Nucleus accumbens (tissue), 56 donors: ENCODE measurements at regions not wholly inside any gene's neighbourhood (a gene's known extent, or its start where the extent isn't known, plus 50 kb on each side); places are given as distances from the start of the nearest gene placed in this dataset.
"Not testable (repeated sequence)": the region's sequence is repeated elsewhere in the genome, so short reads cannot be mapped to it uniquely, and the experiment has no call there.

ENCODE experiments used
- DNase-seq, 56 donors: peaks; one replicate each; lab custom pipeline; 2025; lab: John Stamatoyannopoulos, UW

GRCh38 chr6:40889137-40889832 lies 149.7 kb downstream of the UNC5CL start:
- DNase-seq = no peak

DNA sequence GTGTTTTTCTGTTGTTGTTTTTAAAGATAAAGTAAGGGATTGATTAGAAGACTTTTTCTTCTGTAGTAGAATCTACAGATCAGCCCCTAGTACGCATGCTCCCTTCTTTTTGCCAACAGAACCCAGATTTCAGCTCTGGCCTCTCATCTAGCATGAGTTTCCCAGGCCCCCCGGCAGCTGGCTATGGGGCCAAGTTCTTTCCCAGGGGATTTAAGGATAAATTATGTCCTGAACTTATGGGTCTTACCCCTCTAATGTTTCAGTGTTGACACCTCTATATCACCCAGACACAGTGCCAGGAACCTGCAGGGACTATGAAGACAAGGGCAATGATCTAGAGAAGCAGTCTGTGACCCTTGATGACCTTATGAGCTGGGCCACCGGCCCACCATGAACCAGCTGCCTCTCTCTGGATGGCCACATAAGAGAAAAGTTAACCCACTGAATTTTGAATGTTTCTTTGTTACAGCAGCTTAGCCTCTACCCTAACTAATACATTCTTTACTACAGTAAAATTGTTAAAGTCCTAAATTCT lies 150.5 kb downstream of the UNC5CL start:
- no peak for DNase-seq

GRCh38 chr6:40887792-40888340 lies 151.2 kb downstream of the UNC5CL start:
- DNase-seq = no peak

DNA sequence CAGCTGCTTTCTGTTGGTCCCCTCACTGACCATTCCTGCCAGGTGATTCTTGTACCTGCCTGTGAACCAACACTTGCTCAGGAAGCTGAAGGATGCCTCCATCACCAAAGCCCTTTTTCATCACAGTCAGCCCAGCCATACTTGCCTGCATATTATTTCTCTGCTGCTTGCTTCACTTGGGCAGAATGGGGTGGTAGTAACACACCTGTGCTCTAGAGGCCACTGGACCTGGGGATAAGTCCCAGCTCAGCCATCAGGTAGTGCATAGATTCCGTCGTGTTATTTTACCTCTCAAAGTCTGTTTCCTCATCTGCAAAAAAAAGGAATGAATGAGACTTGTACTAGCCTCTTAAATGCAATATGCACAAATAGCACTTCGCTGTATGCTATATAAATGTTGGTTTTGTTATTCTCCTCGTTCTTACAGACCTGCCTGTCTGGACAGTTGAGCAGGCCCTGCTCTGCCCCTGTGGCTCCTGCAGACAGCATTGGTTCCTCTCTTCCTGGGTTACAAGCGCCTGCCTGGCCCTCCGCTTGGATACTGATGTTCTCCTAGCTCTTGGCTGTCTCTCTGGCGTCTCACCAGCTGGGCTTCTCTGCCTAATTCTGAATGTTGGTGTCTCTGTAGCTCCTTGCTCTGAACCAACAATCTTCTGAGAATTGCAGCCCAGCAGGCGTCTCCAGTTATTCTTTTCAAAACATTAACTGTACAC lies 151.8 kb downstream of the UNC5CL start:
- no peak for DNase-seq

DNA sequence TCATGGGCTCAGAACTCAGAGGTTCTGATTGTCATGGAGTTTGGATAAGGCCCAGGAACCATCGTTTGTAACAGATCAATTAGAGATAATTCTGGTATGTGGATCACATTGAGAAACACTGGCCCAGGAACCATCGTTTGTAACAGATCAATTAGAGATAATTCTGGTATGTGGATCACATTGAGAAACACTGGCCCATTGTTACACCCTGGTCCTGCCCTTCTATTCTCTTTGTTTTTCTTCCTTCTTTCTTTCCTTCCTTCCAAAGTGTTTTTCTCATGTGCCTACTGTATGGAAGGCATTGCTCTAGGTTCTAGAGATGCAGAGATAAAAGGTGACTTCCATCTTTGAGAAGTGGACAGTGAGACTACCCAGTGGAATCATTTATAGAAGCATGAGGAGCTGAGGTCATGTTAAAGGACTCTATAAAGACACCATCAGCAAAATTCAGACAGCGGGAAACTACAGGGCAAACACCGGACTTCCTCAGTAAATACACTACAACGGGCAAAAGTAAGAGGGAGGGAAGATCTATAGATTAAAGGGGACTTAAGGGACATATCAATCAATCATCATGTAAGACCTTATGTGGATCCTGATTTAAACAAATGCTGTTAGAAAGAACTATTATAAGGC lies 153.8 kb downstream of the UNC5CL start:
- DNase-seq = no peak

DNA sequence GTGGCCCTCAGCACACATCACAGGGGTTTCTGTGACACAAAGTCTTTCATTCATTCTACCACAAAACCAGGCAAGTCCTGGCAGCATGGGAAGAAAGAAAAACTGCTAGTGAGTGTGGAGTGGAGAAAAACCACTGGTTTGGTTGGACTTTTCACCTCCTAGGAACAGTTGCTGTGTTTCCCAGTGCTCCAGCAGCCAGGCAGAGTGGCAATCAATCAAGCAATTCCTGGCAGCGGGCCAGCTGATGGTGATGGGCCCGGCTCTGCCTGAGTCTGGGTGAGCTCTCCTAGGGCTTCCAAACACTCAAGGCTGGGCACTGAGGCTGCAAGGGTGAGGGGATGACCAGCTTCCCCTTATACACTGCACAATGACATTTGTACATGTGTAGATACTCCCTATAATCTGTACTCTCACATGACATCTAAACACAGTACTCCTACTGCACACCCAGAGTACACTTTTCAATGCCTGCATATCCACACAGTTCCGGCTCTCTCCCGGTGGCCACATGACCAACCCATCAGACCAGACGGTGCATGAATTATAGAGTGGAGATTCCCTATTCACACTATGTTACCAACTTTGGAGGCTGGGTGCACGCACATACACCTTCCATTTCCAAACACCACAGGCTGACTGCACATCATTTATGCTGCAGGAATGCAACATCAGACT lies 156.6 kb downstream of the UNC5CL start:
- DNase-seq = no peak

- DNase-seq = no peak
These were observed 157.5 kb downstream of the UNC5CL start for GRCh38 chr6:40881501-40881900.

DNA sequence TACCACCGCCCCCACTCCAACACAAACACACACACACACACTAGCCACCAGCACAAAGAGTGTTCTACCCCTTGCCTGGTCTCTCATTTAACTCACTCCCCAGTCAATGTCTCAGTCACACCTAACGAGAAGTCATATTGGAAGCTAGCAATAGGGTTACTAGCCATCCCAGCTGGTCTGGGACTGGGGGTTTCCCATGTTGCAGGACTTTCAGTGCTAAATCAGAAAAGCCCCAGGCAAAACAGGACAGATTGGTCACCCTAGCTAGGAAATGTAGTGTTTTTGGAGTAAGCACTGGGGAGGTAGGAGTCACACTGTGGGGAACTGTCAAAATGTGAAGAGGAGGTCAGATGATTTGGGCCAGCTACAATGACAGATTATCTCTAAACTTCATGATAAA lies 158.1 kb downstream of the UNC5CL start:
- no peak for DNase-seq

GRCh38 chr6:40879169-40879568 lies 159.9 kb downstream of the UNC5CL start:
- DNase-seq = no peak

DNA sequence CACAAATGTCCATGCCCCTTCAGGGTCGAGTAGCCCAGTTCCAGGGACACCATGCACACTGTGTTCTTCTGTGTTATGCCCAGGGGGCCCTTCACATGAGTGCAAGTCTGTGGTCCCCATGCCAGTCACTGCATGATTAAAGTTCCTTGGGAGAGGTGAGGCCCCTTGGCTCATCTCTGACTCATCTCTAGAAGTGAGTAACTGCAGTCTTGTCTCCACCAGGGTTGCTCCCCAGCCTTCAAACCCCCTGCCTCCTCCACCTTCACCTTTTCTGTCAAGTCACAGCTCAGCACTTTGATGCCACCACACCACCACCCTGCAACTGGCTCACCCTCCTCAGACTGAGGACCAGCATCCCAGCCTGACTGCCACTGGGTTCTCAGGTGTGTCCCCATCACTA lies 161.7 kb downstream of the UNC5CL start:
- no peak for DNase-seq

GRCh38 chr6:40876336-40876735 lies 162.7 kb downstream of the UNC5CL start:
- DNase-seq = no peak

GRCh38 chr6:40874495-40874894 lies 164.5 kb downstream of the UNC5CL start:
- peak in 1 of 56 donors; percentile 3 for DNase-seq

DNA sequence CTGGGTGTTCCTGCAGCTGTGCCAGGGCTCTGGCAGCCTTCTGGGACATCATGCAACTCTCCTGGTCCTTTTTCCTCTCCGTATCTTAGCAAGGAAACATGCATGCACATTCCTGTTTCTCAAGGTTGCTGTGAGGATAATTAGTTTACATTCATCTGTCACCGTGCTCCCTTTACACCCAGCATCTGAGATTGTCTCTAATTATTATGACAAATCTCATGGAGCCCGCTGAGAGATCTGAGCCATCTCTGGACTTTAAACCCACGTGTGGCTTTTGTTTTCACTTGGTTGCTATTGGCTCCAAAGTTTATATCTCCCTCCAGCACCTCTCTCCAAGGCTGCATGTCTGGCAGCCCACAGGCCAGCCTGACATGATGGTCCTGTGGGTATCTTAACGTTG lies 167.6 kb downstream of the UNC5CL start:
- no peak for DNase-seq

- DNase-seq = not testable (repeated sequence)
These were observed 170.7 kb downstream of the UNC5CL start for GRCh38 chr6:40868089-40868865.

DNA sequence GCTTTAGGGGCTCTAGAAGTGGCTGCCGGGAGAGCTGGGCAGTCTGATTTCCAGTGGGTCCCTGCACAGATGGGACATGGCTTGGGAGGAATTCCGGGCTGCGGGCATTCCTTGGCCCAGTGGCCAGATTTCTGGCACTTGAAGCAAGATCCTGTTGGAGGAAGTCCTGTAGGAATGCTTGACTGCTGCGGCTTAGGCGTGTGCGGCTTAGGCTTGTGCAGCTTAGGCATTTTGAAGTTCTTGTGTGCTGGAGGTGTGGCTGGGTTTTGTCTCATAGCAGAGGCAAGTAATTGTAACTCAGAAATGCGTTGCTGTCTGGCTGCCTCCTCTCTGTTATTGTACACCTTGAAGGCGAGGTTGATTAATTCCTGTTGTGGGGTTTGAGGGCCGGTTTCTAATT lies 171.5 kb downstream of the UNC5CL start:
- not testable (repeated sequence) for DNase-seq

DNA sequence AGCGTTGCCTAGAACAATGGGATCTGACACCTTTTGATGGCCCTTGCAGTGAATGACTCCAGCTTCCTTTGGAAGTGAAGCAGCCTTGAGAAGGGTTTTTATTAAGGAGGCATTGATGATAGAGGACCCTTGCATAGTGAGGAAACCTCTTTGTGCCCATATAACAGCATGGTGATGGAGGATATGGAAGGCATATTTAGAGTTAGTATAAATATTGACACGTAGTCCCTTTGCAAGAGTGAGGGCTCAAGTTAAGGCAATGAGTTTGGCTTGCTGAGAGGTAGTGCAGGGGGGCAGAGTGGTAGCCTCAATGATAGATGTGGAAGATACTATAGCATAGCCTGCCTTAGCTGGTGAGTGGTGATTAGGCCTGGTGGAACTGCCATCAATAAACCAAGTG lies 173.8 kb downstream of the UNC5CL start:
- DNase-seq = not testable (repeated sequence)

GRCh38 chr6:40860443-40860842 lies 178.6 kb downstream of the UNC5CL start:
- DNase-seq = no peak

GRCh38 chr6:40856271-40856670 lies 182.8 kb downstream of the UNC5CL start:
- DNase-seq = no peak

DNA sequence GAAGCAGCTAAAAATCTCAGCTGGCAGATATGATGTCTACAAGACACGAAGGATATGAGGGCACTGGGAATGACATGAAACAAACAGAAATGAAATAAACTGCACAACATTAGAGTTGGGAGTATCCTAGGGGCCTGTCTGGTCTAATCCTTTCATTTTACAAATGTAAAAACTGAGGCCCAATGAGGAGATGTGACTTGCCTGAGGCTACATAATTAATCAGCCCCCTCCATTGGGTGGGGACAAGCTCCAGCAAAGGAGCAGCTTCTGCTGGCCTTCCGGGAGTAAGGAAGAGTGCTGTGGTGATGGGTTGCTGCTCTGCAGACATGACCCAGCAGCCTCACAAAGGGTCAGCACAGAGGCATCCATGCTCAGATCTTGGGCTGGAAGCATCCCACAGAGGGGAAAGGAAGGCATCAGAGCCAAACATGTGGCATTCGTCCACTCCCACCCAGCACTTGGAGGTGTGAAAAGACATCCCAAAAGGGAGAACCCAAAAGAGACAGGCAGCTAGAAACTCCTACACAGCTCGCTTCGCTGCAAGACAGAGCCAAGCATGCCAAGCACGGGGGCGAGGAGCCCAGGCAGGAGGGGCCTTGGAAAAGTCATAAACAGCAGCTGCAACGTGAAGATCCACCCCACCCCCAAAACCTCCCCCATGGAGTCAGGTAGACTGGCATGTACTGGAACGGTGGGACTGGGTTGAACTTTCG lies 183.7 kb downstream of the UNC5CL start:
- no peak for DNase-seq
